Endothelial cell of umbilical vein (primary cell): ENCODE measurements at regions not wholly inside any gene's neighbourhood (a gene's known extent, or its start where the extent isn't known, plus 50 kb on each side); places are given as distances from the start of the nearest gene placed in this dataset.

Source experiments
- BruUV-seq: library from RNA; stranded (reverse); fragments of 400-500 nt; replicated peaks from 2 replicates; lab custom pipeline; 2021; lab: Mats Ljungman, UMichigan
- CTCF ChIA-PET: fragments of 300-600, 350-600 bp; sonication (Branson Sonifier 250); formaldehyde crosslinking; loops from one replicate; lab custom pipeline; 2021; ENCODE audit warnings: antibody characterized with exemption, inconsistent platforms; lab: Charles Lee
- POLR2A ChIA-PET: fragments of 300-600, 350-600 bp; sonication (Branson Sonifier 250); formaldehyde crosslinking; loops from one replicate; lab custom pipeline; 2021; ENCODE audit warnings: antibody characterized with exemption, inconsistent platforms; lab: Charles Lee
- DNase-seq: peaks from one replicate; pipeline ENCODE4 v3.0.0-alpha.2; 2011; ENCODE audit warnings: low read depth, low spot score
- FAIRE-seq: peaks from 2 replicates; lab custom pipeline; 2011; peaks lifted over from hg19 to GRCh38; lab: Jason Lieb, UNC
- H2AFZ ChIP-seq: 2 replicates; pipeline ENCODE4 v1.6.0; 2012; ENCODE audit warnings: low read depth, low read length, control low read depth, inconsistent platforms
- H3K27ac ChIP-seq: 2 replicates; pipeline ENCODE4 v1.5.1; 2011; ENCODE audit warnings: low read depth, mild to moderate bottlenecking, control low read depth, low read length, moderate library complexity; ENCODE audit not compliant: insufficient read depth
- H3K27me3 ChIP-seq, 2 experiments: 2 replicates each; pipeline versions ENCODE4 v1.6.0 to v1.6.1; 2011; ENCODE audit warnings: low read length in 2 of 2, mixed read lengths in 1 of 2; ENCODE audit not compliant: control insufficient read depth in 2 of 2, insufficient read depth in 2 of 2
- H3K36me3 ChIP-seq, 2 experiments: 2 replicates in 1 of 2; 3 replicates in 1 of 2; pipeline ENCODE4 v1.5.1; 2011; ENCODE audit warnings: low read length in 2 of 2, mild to moderate bottlenecking in 1 of 2, moderate library complexity in 1 of 2; ENCODE audit not compliant: control insufficient read depth in 2 of 2, insufficient read depth in 2 of 2; ENCODE audit errors: extremely low read depth in 1 of 2
- H3K4me1 ChIP-seq: 3 replicates; pipeline ENCODE4 v1.5.1; 2011; ENCODE audit warnings: mild to moderate bottlenecking, low read length; ENCODE audit not compliant: control insufficient read depth, insufficient read depth; ENCODE audit errors: extremely low read depth
- H3K4me2 ChIP-seq: 2 replicates; pipeline ENCODE4 v1.6.1; 2011; ENCODE audit warnings: low read length, control low read depth, mixed read lengths; ENCODE audit not compliant: insufficient read depth
- H3K4me3 ChIP-seq, 3 experiments: fragments of 200-600 bp in 1 of 3; sonication (generic), shearing (Covaris generic) in 1 of 3; replicated peaks in 1 of 3; 2 replicates each; pipeline ENCODE4 v1.5.1; 2011 to 2016; ENCODE audit warnings: control low read depth in 3 of 3, low read length in 3 of 3, mild to moderate bottlenecking in 2 of 3, inconsistent platforms in 1 of 3, low read depth in 1 of 3, moderate library complexity in 1 of 3; ENCODE audit not compliant: insufficient read depth in 1 of 3
- H3K79me2 ChIP-seq: 2 replicates; pipeline ENCODE4 v1.6.0; 2012; ENCODE audit warnings: low read length, inconsistent platforms; ENCODE audit not compliant: control insufficient read depth, insufficient read depth
- H3K9ac ChIP-seq: replicated peaks from 2 replicates; pipeline ENCODE3; 2011; ENCODE audit warnings: low read length, control low read depth; ENCODE audit not compliant: insufficient read depth; ENCODE audit errors: extremely low read depth
- H3K9me1 ChIP-seq: replicated peaks from 3 replicates; pipeline ENCODE4 v1.6.0; 2011; ENCODE audit warnings: mild to moderate bottlenecking, low read length; ENCODE audit not compliant: control insufficient read depth, insufficient read depth; ENCODE audit errors: extremely low read depth
- H3K9me3 ChIP-seq: replicated peaks from 2 replicates; pipeline ENCODE4 v1.5.1; 2012; ENCODE audit warnings: low read length, inconsistent platforms; ENCODE audit not compliant: control insufficient read depth, insufficient read depth
- H4K20me1 ChIP-seq: replicated peaks from 2 replicates; pipeline ENCODE3; 2011; ENCODE audit warnings: mild to moderate bottlenecking, low read length; ENCODE audit not compliant: control insufficient read depth, insufficient read depth; ENCODE audit errors: extremely low read depth
- EZH2 ChIP-seq: IDR thresholded peaks from 2 replicates; pipeline ENCODE4 v1.6.1; 2012; ENCODE audit warnings: borderline replicate concordance, low read depth, mild to moderate bottlenecking, moderate library complexity, low read length, inconsistent platforms; ENCODE audit not compliant: severe bottlenecking
- FOS ChIP-seq: IDR thresholded peaks from 2 replicates; pipeline ENCODE4 v1.6.1; 2011; ENCODE audit warnings: mild to moderate bottlenecking, low read length, moderate library complexity, borderline replicate concordance; ENCODE audit not compliant: insufficient read depth
- GATA2 ChIP-seq: IDR thresholded peaks from 2 replicates; pipeline ENCODE4 v1.7.0; 2011; ENCODE audit warnings: low read depth, mild to moderate bottlenecking, moderate library complexity, mixed read lengths, low read length; ENCODE audit not compliant: insufficient read length, insufficient read depth
- JUN ChIP-seq: IDR thresholded peaks from 2 replicates; pipeline ENCODE4 v1.6.1; 2011; ENCODE audit warnings: borderline replicate concordance, low read depth; ENCODE audit not compliant: insufficient read length, insufficient read depth
- MYC ChIP-seq: IDR thresholded peaks from one replicate; pipeline ENCODE4 v1.6.1; 2011; ENCODE audit warnings: mild to moderate bottlenecking, low read depth, low read length
- POLR2A ChIP-seq: IDR thresholded peaks from 2 replicates; pipeline ENCODE4 v1.6.1; 2012; ENCODE audit warnings: low read depth, mild to moderate bottlenecking, control low read depth, low read length
- POLR2AphosphoS5 ChIP-seq: IDR thresholded peaks from 2 replicates; pipeline ENCODE4 v1.6.1; 2012; ENCODE audit warnings: low read depth, mild to moderate bottlenecking, control low read depth, low read length, moderate library complexity; ENCODE audit not compliant: insufficient read depth
- dilution Hi-C: fragments of 300-500 bp; cut with MboI; formaldehyde crosslinking; loops from one replicate; pipeline ENCODE4 v1.15.0; 2019; ENCODE audit warnings: low sequenced_read_pairs; ENCODE audit not compliant: extremely low pct_ligation_motif_present
- intact Hi-C: fragments of 100-400 bp; cut with micrococcal nuclease; formaldehyde crosslinking; loops from one replicate; pipeline ENCODE4 v1.10.0; 2022
- TF ChIP-seq, protein P1 (sequence below), 2 donors: IDR thresholded peaks; 1 replicate in 1 of 2; 2 replicates in 1 of 2; pipeline ENCODE4 v1.5.1; 2011; ENCODE audit warnings: low read length in 2 of 2, mild to moderate bottlenecking in 2 of 2, moderate library complexity in 2 of 2, control low read depth in 1 of 2, inconsistent platforms in 1 of 2, low read depth in 1 of 2; ENCODE audit not compliant: insufficient read depth in 1 of 2; ENCODE audit errors: extremely low read depth in 1 of 2
- TF ChIP-seq, protein P2 (sequence below): IDR thresholded peaks from 2 replicates; pipeline ENCODE4 v1.6.1; 2011; ENCODE audit not compliant: insufficient read depth, insufficient read length

DNA sequence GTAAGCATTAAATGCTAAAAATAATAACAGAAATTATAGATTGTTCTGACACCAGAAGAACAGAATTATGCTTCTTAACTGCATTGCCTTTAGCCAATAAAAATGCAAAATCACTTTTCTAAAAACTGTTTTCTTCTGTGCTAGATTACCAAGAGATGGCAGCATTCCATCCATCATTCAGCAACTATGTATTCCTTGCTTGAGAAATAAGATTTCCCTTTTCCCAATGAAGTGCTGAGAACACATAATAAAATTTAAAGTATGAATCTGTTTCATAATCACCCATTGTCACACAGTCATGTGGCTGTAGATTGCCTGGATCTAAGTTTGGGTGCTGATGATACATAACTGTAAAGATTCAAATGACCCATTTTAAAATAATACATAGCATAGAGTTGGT lies 504.2 kb downstream of the TDRD15 start:
- BruUV-seq = no TSS peak
- FAIRE-seq = no peak
- dilution Hi-C loops = no loop called here

DNA sequence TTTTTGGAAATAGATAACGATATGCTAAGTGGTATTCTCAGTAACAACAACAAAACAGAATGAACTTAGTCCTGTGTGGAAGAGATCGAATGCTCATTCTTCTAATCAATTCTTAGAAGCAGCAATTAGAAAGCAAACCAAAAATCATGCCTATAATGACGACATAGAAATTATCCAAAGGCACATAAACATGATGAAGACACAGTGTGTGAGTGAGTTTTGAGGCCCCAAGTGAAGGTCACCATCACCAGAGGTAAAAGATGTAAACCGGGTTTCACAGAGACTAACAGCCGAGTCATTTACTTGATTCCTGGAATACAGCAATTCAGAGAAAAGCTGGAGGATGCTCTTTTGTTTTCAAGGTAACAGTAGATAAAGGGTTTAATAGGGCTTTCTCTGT lies 509.2 kb downstream of the TDRD15 start:
- intact Hi-C loops = no loop called here
- Histone ChIP-seq H3K79me2 (no peaks in the 10 kb centered on the region), H3K9me1 (no peaks in the 10 kb centered on the region), H2AFZ (no peak overlapping the region), H3K4me3 (no peak overlapping the region), H3K9ac (no peak overlapping the region), H3K4me1 (no peaks in the 10 kb centered on the region), H4K20me1 (no peaks in the 10 kb centered on the region), H3K36me3 (no peaks in the 10 kb centered on the region), H3K27me3 (no peaks in the 10 kb centered on the region), H3K27ac (no peak overlapping the region), H3K9me3 (no peaks in the 10 kb centered on the region), H3K4me2 (no peak overlapping the region)
- no TSS peak for BruUV-seq
- no peak for TF ChIP-seq POLR2AphosphoS5
- TF ChIP-seq, protein P1, sequence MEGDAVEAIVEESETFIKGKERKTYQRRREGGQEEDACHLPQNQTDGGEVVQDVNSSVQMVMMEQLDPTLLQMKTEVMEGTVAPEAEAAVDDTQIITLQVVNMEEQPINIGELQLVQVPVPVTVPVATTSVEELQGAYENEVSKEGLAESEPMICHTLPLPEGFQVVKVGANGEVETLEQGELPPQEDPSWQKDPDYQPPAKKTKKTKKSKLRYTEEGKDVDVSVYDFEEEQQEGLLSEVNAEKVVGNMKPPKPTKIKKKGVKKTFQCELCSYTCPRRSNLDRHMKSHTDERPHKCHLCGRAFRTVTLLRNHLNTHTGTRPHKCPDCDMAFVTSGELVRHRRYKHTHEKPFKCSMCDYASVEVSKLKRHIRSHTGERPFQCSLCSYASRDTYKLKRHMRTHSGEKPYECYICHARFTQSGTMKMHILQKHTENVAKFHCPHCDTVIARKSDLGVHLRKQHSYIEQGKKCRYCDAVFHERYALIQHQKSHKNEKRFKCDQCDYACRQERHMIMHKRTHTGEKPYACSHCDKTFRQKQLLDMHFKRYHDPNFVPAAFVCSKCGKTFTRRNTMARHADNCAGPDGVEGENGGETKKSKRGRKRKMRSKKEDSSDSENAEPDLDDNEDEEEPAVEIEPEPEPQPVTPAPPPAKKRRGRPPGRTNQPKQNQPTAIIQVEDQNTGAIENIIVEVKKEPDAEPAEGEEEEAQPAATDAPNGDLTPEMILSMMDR (IDR thresholded peaks at IDR 0.05; ENCODE audit: extremely low read depth in 1 of 2, insufficient read depth in 1 of 2, low read depth in 1 of 2, low read length in 2 of 2) = no peak
- TF ChIP-seq POLR2A = no peak
- TF ChIP-seq FOS = no peak
- TF ChIP-seq JUN = no peak
- TF ChIP-seq GATA2 = no peak
- no peak for TF ChIP-seq MYC
- TF ChIP-seq, protein P2, sequence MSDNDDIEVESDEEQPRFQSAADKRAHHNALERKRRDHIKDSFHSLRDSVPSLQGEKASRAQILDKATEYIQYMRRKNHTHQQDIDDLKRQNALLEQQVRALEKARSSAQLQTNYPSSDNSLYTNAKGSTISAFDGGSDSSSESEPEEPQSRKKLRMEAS = no peak
- TF ChIP-seq EZH2 = no peak
- ChIA-PET POLR2A (no interaction called here), CTCF (no interaction called here)
- DNase-seq (no peak), FAIRE-seq (no peak)
- dilution Hi-C loops = no loop called here

More for the DNA sequence above, 504.2 kb downstream of the TDRD15 start:
- TF ChIP-seq GATA2 (no peak), POLR2AphosphoS5 (no peak), MYC (no peak)
- TF ChIP-seq, protein P2 = no peak
- ChIA-PET POLR2A (no interaction called here), CTCF (no interaction called here)
- intact Hi-C loops = no loop called here
- no peaks in the 10 kb centered on the region for H4K20me1 ChIP-seq
- no peaks in the 10 kb centered on the region for H3K79me2 ChIP-seq
- H3K36me3 ChIP-seq = no peaks in the 10 kb centered on the region
- DNase-seq = no peak
- no peaks in the 10 kb centered on the region for H3K27me3 ChIP-seq
- H3K4me2 ChIP-seq = no peak overlapping the region
- H3K4me1 ChIP-seq = no peaks in the 10 kb centered on the region
- H3K9ac ChIP-seq = no peak overlapping the region
- H3K9me1 ChIP-seq = no peaks in the 10 kb centered on the region
- no peaks in the 10 kb centered on the region for H3K9me3 ChIP-seq
- no peak overlapping the region for H3K27ac ChIP-seq
- no peak overlapping the region for H3K4me3 ChIP-seq
- no peak overlapping the region for H2AFZ ChIP-seq
